SH-SY5Y (cell line): ENCODE measurements at regions not wholly inside any gene's neighbourhood (a gene's known extent, or its start where the extent isn't known, plus 50 kb on each side); places are given as distances from the start of the nearest gene placed in this dataset.

Source experiments
- GATA2 ChIP-seq: IDR thresholded peaks from 2 replicates; pipeline ENCODE4 v1.6.1; 2011; ENCODE audit warnings: mild to moderate bottlenecking, low read depth, low read length
- GATA3 ChIP-seq: IDR thresholded peaks from 2 replicates; pipeline ENCODE4 v1.6.1; 2011; ENCODE audit warnings: low read depth, mild to moderate bottlenecking, low read length, moderate library complexity

GRCh38 chr2:155574941-155575340, 757.6 kb downstream of the NR4A2 start:
- no peak for TF ChIP-seq GATA2
- no peak for TF ChIP-seq GATA3

- TF ChIP-seq GATA3 (no peak), GATA2 (no peak)
These were observed 785.0 kb downstream of the NR4A2 start for GRCh38 chr2:155547571-155547970.

- peak; percentile 57 for TF ChIP-seq GATA2
- 0 out of 2 replicates have a peak, but pooled peaks have one; percentile 19 for TF ChIP-seq GATA3
These were observed 785.6 kb downstream of the NR4A2 start for GRCh38 chr2:155546721-155547555.

- TF ChIP-seq GATA3 (no peak), GATA2 (no peak)
These were observed 804.5 kb downstream of the NR4A2 start for GRCh38 chr2:155528034-155528433.

- TF ChIP-seq GATA3 (no peak), GATA2 (no peak)
These were observed 807.3 kb downstream of the NR4A2 start for GRCh38 chr2:155525199-155525598.

GRCh38 chr2:155519529-155520130, 812.9 kb downstream of the NR4A2 start:
- TF ChIP-seq GATA2 (no peak), GATA3 (no peak)

GRCh38 chr2:155518094-155518493, 814.4 kb downstream of the NR4A2 start:
- TF ChIP-seq GATA3 (no peak), GATA2 (no peak)

- TF ChIP-seq GATA3 (no peak), GATA2 (no peak)
These were observed 815.2 kb downstream of the NR4A2 start for GRCh38 chr2:155517362-155517761.

GRCh38 chr2:155513248-155513647, 814.8 kb downstream of the KCNJ3 start:
- TF ChIP-seq GATA2 (no peak), GATA3 (no peak)

GRCh38 chr2:155502766-155503165, 804.3 kb downstream of the KCNJ3 start:
- no peak for TF ChIP-seq GATA2
- TF ChIP-seq GATA3: no peak

GRCh38 chr2:155498106-155498505, 799.6 kb downstream of the KCNJ3 start:
- TF ChIP-seq GATA3 (no peak), GATA2 (no peak)

GRCh38 chr2:155494744-155495143, 796.2 kb downstream of the KCNJ3 start:
- no peak for TF ChIP-seq GATA3
- TF ChIP-seq GATA2: no peak

GRCh38 chr2:155485141-155485842, 786.8 kb downstream of the KCNJ3 start:
- TF ChIP-seq GATA3 (no peak), GATA2 (no peak)

GRCh38 chr2:155481141-155481540, 782.6 kb downstream of the KCNJ3 start:
- no peak for TF ChIP-seq GATA3
- TF ChIP-seq GATA2: no peak

- no peak for TF ChIP-seq GATA2
- no peak for TF ChIP-seq GATA3
These were observed 757.7 kb downstream of the KCNJ3 start for GRCh38 chr2:155456222-155456621.

- TF ChIP-seq GATA2: no peak
- TF ChIP-seq GATA3: no peak
These were observed 744.4 kb downstream of the KCNJ3 start for GRCh38 chr2:155442755-155443372.
